Lower lobe of right lung (tissue), 2 donors: ENCODE measurements at regions not wholly inside any gene's neighbourhood (a gene's known extent, or its start where the extent isn't known, plus 50 kb on each side); places are given as distances from the start of the nearest gene placed in this dataset.

Source experiments
- ATAC-seq, 2 donors: fragments of 200-7000 bp; cut with Tn5 transposase; one replicate each; pipeline ENCODE4 v1.9.1; 2020 to 2022; ENCODE audit warnings: mild to moderate bottlenecking in 2 of 2, moderate library complexity in 2 of 2
- DNase-seq: peaks from one replicate; pipeline ENCODE4 v3.0.0-alpha.2; 2020
- H3K27ac ChIP-seq: fragments of 200-600 bp; one replicate; pipeline ENCODE4 v1.8.0; 2022
- H3K27me3 ChIP-seq: fragments of 200-600 bp; one replicate; pipeline ENCODE4 v1.8.0; 2022; ENCODE audit warnings: low read depth
- H3K36me3 ChIP-seq: fragments of 200-600 bp; one replicate; pipeline ENCODE4 v1.8.0; 2022; ENCODE audit warnings: mild to moderate bottlenecking
- H3K4me1 ChIP-seq: fragments of 200-600 bp; one replicate; pipeline ENCODE4 v1.8.0; 2022
- H3K4me3 ChIP-seq: fragments of 200-600 bp; one replicate; pipeline ENCODE4 v1.8.0; 2022; ENCODE audit warnings: mild to moderate bottlenecking
- H3K9me3 ChIP-seq: fragments of 200-600 bp; one replicate; pipeline ENCODE4 v1.8.0; 2022
- CTCF ChIP-seq: fragments of 200-600 bp; IDR thresholded peaks from one replicate; pipeline ENCODE4 v1.8.0; 2022; ENCODE audit warnings: antibody characterized with exemption, mild to moderate bottlenecking
- intact Hi-C: fragments of 100-400 bp; cut with DNase I; formaldehyde crosslinking; loops from one replicate; pipeline ENCODE4 v1.11.0; 2022
- donor health status: DM: no; HTN: yes; CAD: no; lungs with severe emphysema.

- H3K27me3 ChIP-seq, result no peaks in the 10 kb centered on the region
- H3K36me3 ChIP-seq, result no peaks in the 10 kb centered on the region
- no peak overlapping the region for H3K27ac ChIP-seq
- ATAC-seq (no peak), DNase-seq (no peak)
- TF ChIP-seq CTCF, result no peak
- no peaks in the 10 kb centered on the region for H3K9me3 ChIP-seq
- H3K4me1 ChIP-seq, result no peaks in the 10 kb centered on the region
- no peak overlapping the region for H3K4me3 ChIP-seq
- intact Hi-C loops, result no loop called here
Observed at GRCh38 chr22:35138521-35138920, 72.6 kb downstream of the ISX start.

- Histone ChIP-seq H3K36me3 (no peaks in the 10 kb centered on the region), H3K4me3 (no peak overlapping the region), H3K4me1 (no peaks in the 10 kb centered on the region), H3K9me3 (no peaks in the 10 kb centered on the region), H3K27ac (no peak overlapping the region), H3K27me3 (no peaks in the 10 kb centered on the region)
- ATAC-seq (no peak), DNase-seq (no peak)
- no peak for TF ChIP-seq CTCF
- intact Hi-C loops, result no loop called here
Observed at GRCh38 chr22:35140879-35141745, 75.2 kb downstream of the ISX start.

GRCh38 chr22:35148381-35148780 is 82.4 kb downstream of the ISX start:
- Histone ChIP-seq H3K27me3 (peaks cover 8% of the 10 kb centered on the region), H3K4me3 (no peak overlapping the region), H3K27ac (no peak overlapping the region), H3K4me1 (no peaks in the 10 kb centered on the region), H3K36me3 (no peaks in the 10 kb centered on the region), H3K9me3 (no peaks in the 10 kb centered on the region)
- no peak for TF ChIP-seq CTCF
- DNase-seq, result no peak
- no peak for ATAC-seq
- intact Hi-C loops, result no loop called here

DNA sequence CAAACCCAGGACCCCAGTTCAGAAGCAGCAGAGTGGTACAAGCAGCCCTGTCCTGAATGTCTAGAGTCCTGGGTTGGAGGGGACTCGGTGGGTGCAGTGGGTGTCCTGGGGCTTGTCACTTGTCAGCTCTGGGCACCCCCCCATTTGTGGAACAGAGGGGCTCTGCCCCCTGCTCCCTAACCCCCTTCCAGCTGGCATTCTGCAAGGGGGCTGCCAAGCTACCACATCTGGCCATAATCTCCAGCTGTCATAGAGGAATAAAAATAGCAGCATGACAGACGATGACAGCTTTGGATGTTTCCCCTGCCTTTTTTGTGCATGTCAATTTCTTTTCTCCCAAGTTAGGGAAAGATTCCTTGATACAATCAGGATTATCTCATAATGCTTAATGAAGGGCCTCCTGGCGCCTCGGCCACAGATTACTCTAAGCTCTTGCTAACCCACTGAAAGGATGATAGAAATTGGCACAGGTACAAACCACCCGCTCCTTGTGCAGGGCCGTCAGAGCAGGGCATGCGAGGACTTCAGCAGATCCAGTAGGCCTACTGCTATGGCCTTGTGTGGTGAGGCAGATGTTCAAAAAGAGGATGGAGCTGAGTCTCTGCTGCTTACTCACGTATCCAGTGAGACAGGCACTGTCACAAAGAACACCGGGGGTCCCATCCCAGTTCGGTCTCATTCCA is 83.0 kb downstream of the ISX start:
- Histone ChIP-seq H3K4me1 (no peaks in the 10 kb centered on the region), H3K27ac (no peak overlapping the region), H3K27me3 (peaks cover 8% of the 10 kb centered on the region), H3K4me3 (no peak overlapping the region), H3K9me3 (no peaks in the 10 kb centered on the region), H3K36me3 (no peaks in the 10 kb centered on the region)
- TF ChIP-seq CTCF, result no peak
- ATAC-seq (no peak), DNase-seq (no peak)
- intact Hi-C loops, result no loop called here

GRCh38 chr22:35150183-35151107 is 84.5 kb downstream of the ISX start:
- TF ChIP-seq CTCF, result peak; percentile 72
- Histone ChIP-seq H3K36me3 (no peaks in the 10 kb centered on the region), H3K27ac (no peak overlapping the region), H3K9me3 (no peaks in the 10 kb centered on the region), H3K4me1 (peaks cover 5% of the 10 kb centered on the region), H3K4me3 (no peak overlapping the region), H3K27me3 (peaks cover 8% of the 10 kb centered on the region)
- ATAC-seq (peak; percentile 60 to 62), DNase-seq (peak; percentile 56)
- intact Hi-C loops, result no loop called here
